Keratinocyte (primary cell): ENCODE measurements at regions not wholly inside any gene's neighbourhood (a gene's known extent, or its start where the extent isn't known, plus 50 kb on each side); places are given as distances from the start of the nearest gene placed in this dataset.
"Not testable (repeated sequence)": the region's sequence is repeated elsewhere in the genome, so short reads cannot be mapped to it uniquely, and the experiment has no call there.

ENCODE experiments used
- DNase-seq: peaks from one replicate; pipeline ENCODE4 v3.0.0-alpha.2; 2011; ENCODE audit warnings: low read depth, missing footprints, low spot score
- FAIRE-seq: peaks from 2 replicates; lab custom pipeline; 2011; peaks lifted over from hg19 to GRCh38; lab: Jason Lieb, UNC
- H2AFZ ChIP-seq: 2 replicates; pipeline ENCODE4 v1.6.0; 2012; ENCODE audit warnings: low read length, control low read depth, inconsistent platforms; ENCODE audit not compliant: control insufficient read depth
- H3K27ac ChIP-seq: 2 replicates; pipeline ENCODE4 v1.5.1; 2011; ENCODE audit warnings: low read length; ENCODE audit not compliant: control insufficient read depth, insufficient read depth
- H3K27me3 ChIP-seq: 3 replicates; pipeline ENCODE4 v1.6.0; 2011; ENCODE audit warnings: low read length; ENCODE audit not compliant: control insufficient read depth, insufficient read depth; ENCODE audit errors: extremely low read depth
- H3K36me3 ChIP-seq, 2 experiments: 2 replicates in 1 of 2; 3 replicates in 1 of 2; pipeline ENCODE4 v1.5.1; 2011; ENCODE audit warnings: low read length in 2 of 2, mild to moderate bottlenecking in 1 of 2; ENCODE audit not compliant: control insufficient read depth in 2 of 2, insufficient read depth in 2 of 2; ENCODE audit errors: extremely low read depth in 1 of 2
- H3K4me1 ChIP-seq: 3 replicates; pipeline ENCODE4 v1.5.1; 2011; ENCODE audit warnings: low read length; ENCODE audit not compliant: control insufficient read depth, insufficient read depth; ENCODE audit errors: extremely low read depth
- H3K4me2 ChIP-seq: 3 replicates; pipeline ENCODE4 v1.6.0; 2011; ENCODE audit warnings: low read depth, low read length; ENCODE audit not compliant: control insufficient read depth, insufficient read depth; ENCODE audit errors: extremely low read depth
- H3K4me3 ChIP-seq, 3 experiments: fragments of 200-600 bp in 1 of 3; sonication (generic) in 1 of 3; 2 replicates in 2 of 3; 3 replicates in 1 of 3; pipeline ENCODE4 v1.5.1; 2011 to 2016; ENCODE audit warnings: low read length in 3 of 3, mild to moderate bottlenecking in 3 of 3, control low read depth in 2 of 3, inconsistent platforms in 1 of 3, low read depth in 1 of 3, mixed read lengths in 1 of 3, mixed run types in 1 of 3, moderate library complexity in 1 of 3; ENCODE audit not compliant: control insufficient read depth in 2 of 3, insufficient read depth in 2 of 3; ENCODE audit errors: extremely low read depth in 1 of 3
- H3K79me2 ChIP-seq: 2 replicates; pipeline ENCODE4 v1.6.0; 2012; ENCODE audit warnings: low read length; ENCODE audit not compliant: control insufficient read depth, insufficient read depth
- H3K9ac ChIP-seq: 3 replicates; pipeline ENCODE4 v1.6.0; 2011; ENCODE audit warnings: low read length; ENCODE audit not compliant: control insufficient read depth, insufficient read depth; ENCODE audit errors: extremely low read depth
- H3K9me1 ChIP-seq: 3 replicates; pipeline ENCODE4 v1.6.0; 2011; ENCODE audit warnings: low read length; ENCODE audit not compliant: control insufficient read depth, insufficient read depth; ENCODE audit errors: extremely low read depth
- H3K9me3 ChIP-seq: 2 replicates; pipeline ENCODE4 v1.5.1; 2012; ENCODE audit warnings: low read depth, low read length; ENCODE audit not compliant: control insufficient read depth
- H4K20me1 ChIP-seq: 3 replicates; pipeline ENCODE4 v1.6.0; 2011; ENCODE audit warnings: low read length; ENCODE audit not compliant: control insufficient read depth, insufficient read depth; ENCODE audit errors: extremely low read depth
- dilution Hi-C: fragments of 300-500 bp; cut with MboI; formaldehyde crosslinking; loops from one replicate; pipeline ENCODE4 v1.7.0; 2020; ENCODE audit warnings: low sequenced_read_pairs; ENCODE audit not compliant: extremely low pct_ligation_motif_present

GRCh38 chr21:6437834-6438187, 4083.6 kb upstream of the TPTE start:
- FAIRE-seq, H3K9me3 ChIP-seq, H3K36me3 ChIP-seq, H3K79me2 ChIP-seq, H3K27ac ChIP-seq, H2AFZ ChIP-seq, H4K20me1 ChIP-seq, H3K4me2 ChIP-seq, dilution Hi-C loops, H3K9me1 ChIP-seq, H3K4me1 ChIP-seq, H3K4me3 ChIP-seq, H3K9ac ChIP-seq, DNase-seq, H3K27me3 ChIP-seq: not testable (repeated sequence)

DNA sequence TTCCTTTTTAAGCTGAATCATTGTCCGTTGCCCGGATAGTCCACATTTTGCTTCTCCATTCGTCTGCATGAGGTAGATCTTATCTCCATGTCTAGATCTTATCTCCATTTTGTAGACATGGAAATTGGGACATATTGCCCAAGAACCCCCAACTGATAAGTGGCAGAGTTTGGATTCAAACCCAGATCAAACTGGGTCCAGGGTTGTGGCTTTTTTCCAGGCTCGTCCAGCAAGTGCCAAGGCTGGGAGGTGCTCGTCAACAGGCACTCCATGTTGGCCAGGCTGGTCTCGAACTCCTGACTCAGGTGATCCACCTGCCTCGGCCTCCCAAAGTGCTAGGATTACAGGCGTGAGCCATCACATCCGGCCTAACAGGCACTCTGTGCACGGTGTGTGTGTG, 4082.3 kb upstream of the TPTE start:
- H3K4me1 ChIP-seq, H3K27ac ChIP-seq, FAIRE-seq, H3K4me2 ChIP-seq, H3K27me3 ChIP-seq, H2AFZ ChIP-seq, H4K20me1 ChIP-seq, H3K36me3 ChIP-seq, H3K9me1 ChIP-seq, H3K9me3 ChIP-seq, DNase-seq, H3K79me2 ChIP-seq, H3K4me3 ChIP-seq, H3K9ac ChIP-seq, dilution Hi-C loops: not testable (repeated sequence)

GRCh38 chr21:6454648-6455340, 4066.6 kb upstream of the TPTE start:
- H3K27me3 ChIP-seq, H3K79me2 ChIP-seq, dilution Hi-C loops, H3K4me2 ChIP-seq, H3K9me1 ChIP-seq, DNase-seq, H3K27ac ChIP-seq, H2AFZ ChIP-seq, H4K20me1 ChIP-seq, H3K4me3 ChIP-seq, H3K4me1 ChIP-seq, FAIRE-seq, H3K9ac ChIP-seq, H3K36me3 ChIP-seq, H3K9me3 ChIP-seq: not testable (repeated sequence)

GRCh38 chr21:6456011-6456661, 4065.2 kb upstream of the TPTE start:
- H3K4me2 ChIP-seq, H3K27ac ChIP-seq, DNase-seq, FAIRE-seq, H2AFZ ChIP-seq, H3K4me3 ChIP-seq, H4K20me1 ChIP-seq, H3K4me1 ChIP-seq, H3K36me3 ChIP-seq, H3K9ac ChIP-seq, H3K9me1 ChIP-seq, H3K79me2 ChIP-seq, dilution Hi-C loops, H3K9me3 ChIP-seq, H3K27me3 ChIP-seq: not testable (repeated sequence)

- H4K20me1 ChIP-seq, H3K27ac ChIP-seq, H3K9me3 ChIP-seq, H2AFZ ChIP-seq, H3K4me1 ChIP-seq, dilution Hi-C loops, H3K9ac ChIP-seq, H3K36me3 ChIP-seq, DNase-seq, H3K79me2 ChIP-seq, H3K4me3 ChIP-seq, H3K4me2 ChIP-seq, H3K9me1 ChIP-seq, H3K27me3 ChIP-seq, FAIRE-seq: not testable (repeated sequence)
Measured at GRCh38 chr21:6459761-6460160, 4061.6 kb upstream of the TPTE start.
